HK-2 (cell line): ENCODE measurements at regions not wholly inside any gene's neighbourhood (a gene's known extent, or its start where the extent isn't known, plus 50 kb on each side); places are given as distances from the start of the nearest gene placed in this dataset.
A peak's percentile ranks its signal among the peaks of the same experiment; 100 is the strongest.

Experiments used
- DNase-seq: peaks from one replicate; pipeline ENCODE4 v3.0.0-alpha.2; 2018; ENCODE audit not compliant: unreplicated experiment

DNA sequence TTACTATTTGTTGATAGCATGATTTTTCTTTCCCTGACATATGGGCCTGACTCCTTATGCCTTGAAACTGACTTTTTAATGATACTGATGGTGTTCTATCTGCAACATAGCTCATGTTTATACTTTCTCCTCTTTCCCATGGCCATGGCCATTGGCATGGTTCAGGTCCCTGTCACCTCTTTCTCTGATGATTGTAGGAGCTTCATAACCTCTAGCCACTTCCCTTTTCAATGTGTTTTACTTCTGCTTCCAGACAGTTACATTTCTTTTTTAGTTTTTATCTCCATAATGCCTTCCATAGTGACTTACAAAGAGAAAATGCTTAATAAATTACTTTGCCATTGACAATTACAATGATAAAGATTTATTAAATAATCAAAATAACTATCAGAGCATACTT lies 177.9 kb upstream of the SETBP1 start:
- no peak for DNase-seq

DNA sequence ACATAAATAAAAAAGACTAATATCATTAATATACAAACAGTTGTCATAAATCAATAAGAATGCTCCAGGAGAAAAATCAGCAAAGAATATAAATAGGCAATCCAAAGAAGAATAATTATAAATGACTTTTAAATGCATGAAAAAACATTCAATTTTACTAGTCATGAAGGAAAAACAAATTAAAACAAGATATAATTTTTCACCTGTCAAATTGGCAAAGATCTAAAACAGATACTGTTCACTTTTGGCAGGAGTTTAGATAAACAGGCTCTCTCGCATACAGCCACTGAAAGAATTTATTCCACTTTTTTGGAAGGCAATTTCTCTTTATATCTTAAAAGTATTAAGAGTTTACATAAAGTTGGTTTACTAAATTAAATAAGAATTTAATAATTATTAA lies 176.8 kb upstream of the SETBP1 start:
- no peak for DNase-seq

DNA sequence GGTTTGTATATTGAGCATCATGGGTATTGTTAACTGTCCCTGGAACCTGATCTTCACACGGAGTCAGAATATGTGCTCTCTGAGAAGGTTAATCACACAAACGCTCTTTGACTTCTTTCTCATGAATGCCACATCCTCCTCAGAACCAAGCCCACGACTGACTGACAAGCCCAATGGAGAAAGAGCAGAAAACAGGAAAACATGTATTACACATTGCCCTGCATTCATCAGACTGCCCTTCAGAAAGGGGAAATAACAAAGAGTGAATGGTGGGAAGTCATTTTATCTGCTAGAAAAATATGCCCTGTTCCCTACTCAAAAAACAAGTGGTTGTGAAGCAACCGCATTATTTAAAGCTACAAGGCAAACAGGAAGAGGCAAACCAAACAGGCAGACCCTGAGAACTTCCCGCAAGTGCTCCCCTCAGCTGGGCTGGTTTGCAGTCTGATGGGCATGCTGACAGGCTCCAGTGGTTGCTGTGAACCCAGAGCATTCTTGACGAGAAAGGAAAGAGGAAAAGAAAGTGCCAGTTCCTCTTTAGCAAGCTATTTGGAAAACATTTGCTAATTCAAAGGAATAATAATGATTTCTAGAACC lies 172.9 kb upstream of the SETBP1 start:
- DNase-seq: no peak

DNA sequence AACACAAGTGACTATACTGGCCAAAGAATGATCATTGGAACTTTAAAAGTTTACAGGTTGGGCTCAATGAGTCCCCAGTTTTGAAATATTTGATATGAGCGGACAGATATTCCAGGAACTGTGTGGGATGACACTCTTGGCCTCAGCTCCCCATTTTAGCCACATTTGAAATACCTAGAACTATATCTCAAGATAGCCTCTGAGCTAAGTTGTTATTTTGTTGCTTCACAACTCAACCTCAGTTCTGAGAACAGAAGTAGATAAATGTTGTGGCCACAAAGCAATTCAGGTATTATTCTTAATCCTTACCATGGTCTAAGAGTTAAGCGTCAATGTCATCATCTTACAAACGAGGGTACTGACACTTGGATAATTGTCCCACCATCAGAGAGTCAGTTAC lies 172.2 kb upstream of the SETBP1 start:
- no peak for DNase-seq

DNA sequence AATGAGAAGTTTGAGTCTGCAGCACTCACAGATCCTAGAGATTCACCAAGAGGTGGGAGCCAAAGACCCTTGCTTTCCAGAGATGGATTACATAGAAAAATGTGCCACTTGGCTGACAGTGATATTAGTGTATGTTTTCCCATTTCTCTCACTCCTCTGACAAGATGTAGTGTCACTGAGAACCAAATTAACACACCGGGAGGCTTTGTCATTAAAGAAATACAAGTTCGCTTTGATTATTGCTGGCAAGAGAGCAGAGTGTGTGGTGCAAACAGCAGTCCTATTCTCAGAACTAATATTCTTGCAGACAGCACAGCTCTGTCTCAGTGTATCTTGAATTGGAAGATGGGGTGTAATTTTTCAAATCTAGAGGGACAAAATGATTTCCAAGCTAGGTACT lies 171.6 kb upstream of the SETBP1 start:
- DNase-seq: no peak

DNA sequence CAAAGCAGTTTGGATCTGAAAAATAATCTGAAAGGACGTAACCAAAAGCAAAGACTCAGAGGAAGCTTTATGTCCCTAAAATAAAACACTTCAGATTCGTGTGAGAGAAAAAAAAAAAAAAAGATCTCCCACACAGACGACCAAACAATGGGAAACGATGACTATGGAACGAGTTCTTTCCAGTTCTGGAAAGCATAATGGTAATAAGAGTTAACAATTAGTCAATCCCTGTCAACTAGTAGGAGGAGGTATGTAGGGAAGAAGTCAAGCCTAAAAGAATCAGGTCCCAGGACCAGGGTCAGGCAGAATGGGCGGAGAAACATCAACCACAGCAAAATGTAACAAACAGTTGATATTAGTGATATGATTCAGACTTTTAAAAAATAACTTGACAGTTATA lies 170.3 kb upstream of the SETBP1 start:
- DNase-seq: no peak

DNA sequence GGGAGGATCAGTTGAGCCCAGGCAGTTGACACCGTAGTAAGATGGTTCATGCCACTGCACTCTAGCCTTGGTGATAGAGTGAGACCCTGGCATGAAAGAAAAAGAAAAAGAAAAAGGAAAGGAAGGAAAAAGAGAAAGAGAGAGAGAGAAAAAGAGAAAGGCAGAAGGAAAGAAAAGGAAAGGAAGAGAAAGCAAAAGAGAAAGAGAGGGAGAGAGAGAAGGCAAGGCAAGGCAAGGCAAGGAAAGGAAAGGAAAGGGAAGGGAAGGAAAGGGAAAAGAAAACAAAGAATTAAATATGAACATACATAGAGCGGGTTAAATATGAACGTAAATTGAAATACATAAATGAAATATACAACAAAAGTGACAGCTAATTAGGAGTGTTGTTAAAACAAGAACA lies 167.5 kb upstream of the SETBP1 start:
- no peak for DNase-seq

DNA sequence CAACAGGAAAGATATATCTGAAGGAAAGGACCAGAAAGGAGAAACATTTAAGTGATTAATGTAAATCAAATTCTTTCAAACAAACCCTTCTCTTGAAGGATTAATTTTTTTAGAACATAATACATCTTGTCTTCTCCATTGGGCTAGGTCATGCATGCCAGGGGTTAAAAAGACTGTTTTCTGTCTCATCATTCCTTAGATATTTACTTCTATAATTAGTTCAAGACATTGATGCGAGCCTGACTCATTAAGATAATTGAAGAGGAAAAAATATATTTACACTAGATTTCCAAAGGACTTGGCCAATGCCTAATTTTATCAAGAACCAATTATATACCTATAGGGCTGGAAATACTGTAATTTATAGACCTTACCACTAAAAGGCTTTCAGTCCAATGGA lies 166.6 kb upstream of the SETBP1 start:
- no peak for DNase-seq

DNA sequence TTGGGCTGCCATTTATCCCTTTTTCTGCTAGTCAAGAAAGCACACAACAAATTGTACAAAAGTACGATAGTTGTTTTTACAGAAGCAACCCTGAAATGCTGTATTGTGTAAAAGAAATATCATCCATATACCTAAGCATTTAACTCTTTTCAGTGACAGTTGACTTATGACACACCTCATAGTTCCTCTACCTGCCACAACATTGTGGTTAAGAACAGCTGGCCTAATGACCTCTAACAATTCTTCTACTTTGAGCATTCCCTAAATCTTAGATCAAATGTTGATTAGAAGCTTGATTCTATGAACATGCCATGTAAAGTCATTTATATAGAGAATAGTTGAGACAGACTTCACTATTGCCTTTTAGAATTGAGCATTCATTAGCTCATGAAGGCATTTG lies 165.9 kb upstream of the SETBP1 start:
- no peak for DNase-seq

DNA sequence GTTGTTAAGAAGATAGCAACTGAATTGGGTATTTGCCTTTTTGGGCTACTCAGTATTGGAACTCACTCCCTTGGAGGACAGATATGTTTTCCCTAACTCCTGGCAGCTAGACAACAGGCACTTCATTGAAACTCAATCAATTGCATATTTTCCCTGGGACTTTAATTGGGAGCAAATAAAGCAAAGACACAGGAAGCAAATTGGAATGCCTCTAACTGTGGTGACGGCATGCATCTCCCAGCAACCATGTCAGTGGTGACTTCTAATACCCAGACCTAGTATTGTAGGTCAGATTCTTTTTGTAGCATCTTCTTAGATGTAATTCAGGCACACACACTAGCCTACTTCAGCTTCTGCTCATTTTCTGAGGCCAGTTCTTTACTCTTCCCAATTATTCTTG lies 164.2 kb upstream of the SETBP1 start:
- no peak for DNase-seq

DNA sequence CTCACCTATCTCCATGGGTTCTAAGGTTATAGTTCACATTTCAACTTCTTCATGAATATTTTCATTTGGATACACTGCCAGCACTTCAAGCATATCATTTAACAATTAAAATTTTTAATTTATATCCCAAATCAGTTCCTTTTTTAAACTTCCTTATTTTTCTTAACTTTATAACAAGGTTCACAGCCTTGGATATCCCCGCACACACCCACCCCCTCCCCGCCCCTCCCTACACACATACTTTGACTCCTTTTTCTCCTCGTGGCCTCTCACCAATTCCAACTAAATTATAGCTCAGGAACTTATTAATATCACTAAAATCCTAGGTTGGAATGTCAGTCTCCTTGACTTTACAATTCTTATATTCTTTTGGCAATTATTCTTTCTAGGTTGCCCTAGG lies 163.6 kb upstream of the SETBP1 start:
- no peak for DNase-seq

DNA sequence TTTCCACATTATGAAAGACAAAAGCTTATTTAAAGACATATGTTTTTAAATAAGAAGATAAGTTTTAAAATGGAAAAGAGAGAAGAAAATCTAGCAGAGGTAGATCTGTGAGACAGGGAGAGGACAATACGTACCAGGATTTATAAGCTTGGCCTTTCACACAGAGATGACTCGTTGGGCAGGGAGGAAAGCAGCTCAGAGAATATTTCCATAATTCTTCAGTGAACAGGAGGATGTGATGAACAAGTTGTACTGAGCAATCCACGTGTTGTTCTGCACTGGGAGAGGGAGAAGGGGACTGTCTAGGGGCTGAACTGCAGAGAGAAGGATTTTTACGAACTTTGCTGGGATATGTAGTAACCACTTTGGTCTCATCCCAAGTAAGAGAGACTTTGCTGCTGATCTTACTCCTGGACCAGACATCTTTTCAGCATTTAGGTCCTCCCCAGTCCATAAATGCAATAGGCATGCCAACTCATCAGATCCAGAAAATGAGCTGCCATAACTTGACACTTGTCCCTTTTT lies 162.5 kb upstream of the SETBP1 start:
- DNase-seq: no peak

DNA sequence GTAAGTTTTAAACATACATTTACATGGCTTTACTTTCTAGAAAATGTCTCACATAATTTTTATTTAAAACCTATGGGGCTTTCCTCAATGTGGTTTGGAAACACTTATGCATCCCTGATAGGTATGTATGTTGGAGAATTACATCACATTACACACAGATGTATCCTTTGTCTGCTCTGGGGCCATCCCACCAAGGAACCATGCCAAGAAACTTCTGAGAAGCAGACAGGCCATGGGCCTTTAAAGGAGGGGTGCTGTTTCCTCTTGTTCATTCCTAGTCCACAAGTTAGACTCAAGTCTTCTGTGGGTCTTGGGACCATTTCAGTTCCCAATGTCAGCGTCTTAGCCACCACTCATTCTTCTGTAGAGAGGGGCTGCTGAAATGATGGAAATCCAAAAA lies 162.0 kb upstream of the SETBP1 start:
- no peak for DNase-seq

DNA sequence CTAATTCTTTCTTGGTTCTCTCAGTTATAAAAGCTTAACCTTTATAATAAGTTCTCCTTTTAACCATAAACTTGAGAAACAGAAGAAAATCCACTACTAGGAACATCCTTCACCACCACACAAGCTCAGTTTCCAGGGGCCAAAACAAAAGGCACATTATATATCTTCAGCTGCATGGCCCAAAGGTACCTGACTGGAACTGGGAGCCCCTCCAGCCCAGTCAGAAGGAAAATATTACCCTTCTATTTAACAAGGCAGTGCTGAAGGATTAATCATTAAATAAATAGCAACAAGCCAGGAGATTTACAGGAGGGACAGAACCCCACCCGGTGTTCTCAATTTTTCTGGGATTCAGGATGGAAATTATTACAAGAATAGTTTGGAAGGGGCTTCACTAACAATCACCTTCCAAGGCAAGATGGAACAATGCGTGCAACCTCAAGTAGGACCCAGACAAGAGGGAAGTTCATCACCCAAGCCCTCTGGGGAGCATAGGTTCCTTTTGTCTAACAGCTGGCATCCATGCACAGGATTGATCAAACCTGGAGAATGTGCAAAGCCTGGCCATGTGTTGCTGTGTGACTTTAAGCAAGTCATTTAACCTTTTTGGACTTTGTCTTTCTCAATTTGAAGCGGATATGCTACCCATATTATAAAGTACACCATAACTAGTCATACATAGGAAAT lies 159.6 kb upstream of the SETBP1 start:
- no peak for DNase-seq

DNA sequence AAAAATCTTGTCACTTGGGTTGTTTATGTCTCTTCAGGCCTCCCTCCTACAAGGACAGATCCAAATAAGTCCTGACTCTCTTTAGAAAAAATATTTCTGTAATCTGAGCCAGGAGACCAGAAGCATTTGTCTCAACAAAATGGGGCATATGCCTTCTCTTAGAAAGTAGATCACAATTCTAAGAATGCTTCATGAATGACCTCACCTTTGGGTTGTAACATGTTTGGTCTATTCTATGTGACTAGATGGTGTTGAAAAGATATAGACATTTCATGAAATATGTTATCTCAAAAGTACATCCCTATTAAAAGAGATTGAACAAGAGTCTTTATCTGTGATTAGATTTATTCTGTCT lies 159.0 kb upstream of the SETBP1 start:
- no peak for DNase-seq

DNA sequence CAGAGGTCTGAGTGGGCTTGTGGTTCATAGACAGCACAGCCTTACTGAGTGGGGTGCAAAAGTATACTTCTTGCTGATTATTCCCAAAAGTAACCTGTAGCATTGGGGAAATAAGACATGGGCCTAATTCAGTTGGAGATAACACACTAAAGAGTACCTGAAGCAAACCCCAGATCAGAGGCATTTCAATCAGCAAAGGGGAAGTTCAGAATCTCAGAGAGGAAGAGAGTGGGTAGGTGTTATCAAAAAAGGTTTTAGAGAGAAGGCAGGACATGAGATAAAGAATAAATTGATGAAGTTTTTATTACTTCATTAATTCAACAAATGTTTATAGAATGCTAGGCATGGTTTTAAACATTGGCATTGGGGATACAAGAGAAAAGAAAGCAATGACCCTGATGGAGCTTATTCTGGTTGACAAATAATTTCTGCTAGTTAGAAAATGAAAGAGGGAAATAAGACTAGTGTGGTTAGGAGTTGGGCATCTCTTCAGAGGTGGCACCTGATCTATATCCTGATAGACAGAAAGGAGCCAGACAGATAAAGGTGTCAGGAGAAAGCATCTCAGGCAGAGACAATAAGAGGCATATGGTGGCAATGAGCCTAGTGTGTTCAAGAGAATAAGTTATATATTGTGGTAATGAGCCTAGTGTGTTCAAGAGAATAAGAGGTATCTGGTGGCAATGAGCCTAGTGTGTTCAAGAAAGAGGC lies 153.8 kb upstream of the SETBP1 start:
- no peak for DNase-seq

DNA sequence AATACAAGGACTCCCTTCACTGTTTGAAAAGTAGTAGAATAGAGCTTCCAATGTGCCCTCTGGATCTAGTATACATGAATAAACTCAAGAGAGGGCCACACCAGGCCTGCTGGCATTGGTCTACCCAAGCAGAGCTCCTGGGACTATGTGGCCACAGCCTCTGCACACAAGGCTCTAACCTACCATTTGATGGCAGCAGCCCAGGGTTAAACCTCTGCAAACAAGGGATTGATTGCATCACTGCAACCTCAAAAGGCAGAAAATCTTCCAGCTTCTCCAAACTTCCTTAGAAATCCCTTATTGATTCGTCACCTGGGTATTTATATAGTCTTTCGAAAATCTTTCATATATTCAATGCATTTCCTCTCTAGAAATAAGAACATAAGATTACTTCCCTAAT lies 147.6 kb upstream of the SETBP1 start:
- DNase-seq: no peak

DNA sequence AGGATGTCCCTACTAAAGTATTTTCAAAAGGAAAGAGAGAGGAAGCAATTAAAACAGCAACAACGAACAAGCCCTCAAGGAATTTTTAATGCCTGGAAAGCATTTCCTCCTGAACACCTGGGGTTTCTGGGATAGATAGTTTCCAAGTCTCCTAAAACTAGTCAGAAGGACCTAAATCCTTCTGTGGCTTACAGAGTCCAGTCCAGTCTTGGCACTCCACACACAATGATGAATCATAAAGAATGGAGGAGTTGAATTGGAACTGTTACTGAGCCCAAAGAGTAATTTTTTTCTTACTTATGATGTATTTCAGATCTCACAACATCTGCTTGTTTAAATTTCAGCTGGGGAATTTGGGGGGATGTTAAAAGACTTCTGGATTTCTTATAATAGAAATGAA lies 144.6 kb upstream of the SETBP1 start:
- DNase-seq: no peak

DNA sequence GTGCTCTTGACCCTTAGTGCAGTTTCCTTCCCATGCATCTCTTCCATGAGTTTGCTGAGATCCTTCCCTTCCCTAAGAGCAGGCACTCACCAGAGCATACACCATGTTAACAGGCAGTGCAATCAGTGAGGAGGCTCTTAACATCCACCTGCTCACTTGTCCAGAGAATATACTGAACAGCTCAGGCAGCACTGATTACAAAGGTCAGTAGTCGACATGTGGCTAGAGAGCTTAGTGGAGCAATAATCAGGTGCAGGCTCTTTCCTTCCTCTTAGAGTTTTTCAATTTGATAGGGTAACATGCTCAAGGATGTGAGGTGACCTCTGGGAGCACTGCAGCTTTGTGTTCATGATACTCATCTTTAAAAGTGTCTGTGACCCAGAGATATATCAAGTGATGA lies 144.1 kb upstream of the SETBP1 start:
- DNase-seq: no peak

DNA sequence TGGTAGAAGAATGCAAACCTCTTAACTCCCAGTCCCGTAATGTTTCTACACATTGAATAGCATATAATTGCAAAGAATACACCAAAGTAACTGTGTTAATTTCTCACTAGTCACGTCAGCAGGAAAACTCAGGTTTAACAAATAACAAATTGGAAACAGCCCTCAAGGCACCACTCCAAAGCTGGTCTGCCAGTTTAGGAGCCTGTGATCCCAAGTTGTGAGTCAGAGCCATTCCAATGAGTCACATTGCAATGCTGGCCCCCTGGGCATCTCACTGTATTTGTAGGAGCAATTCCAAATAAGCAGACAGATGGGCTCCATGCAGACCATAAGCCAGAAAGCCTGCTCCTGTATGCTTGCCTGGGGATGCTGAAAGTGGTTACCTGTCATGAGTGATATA lies 143.2 kb upstream of the SETBP1 start:
- peak; percentile 35 for DNase-seq

DNA sequence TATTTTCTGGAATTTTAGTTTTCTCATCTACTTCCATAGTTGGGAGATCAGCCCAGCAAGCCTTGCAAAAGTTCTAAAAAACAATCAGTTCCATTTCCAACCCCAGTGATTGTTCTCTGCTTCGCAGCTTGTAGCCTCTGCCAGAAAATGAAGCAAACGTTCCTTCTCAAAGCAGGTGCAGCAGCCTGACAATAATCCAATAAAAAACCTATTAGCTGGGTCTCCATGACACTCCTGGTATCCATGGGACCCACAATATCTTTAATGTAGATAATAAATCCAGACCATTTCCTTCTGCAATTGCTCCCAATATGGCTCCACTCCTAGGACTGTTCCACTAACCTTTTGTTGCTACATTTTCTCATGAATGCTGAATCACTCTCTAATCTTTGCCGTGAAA lies 140.8 kb upstream of the SETBP1 start:
- no peak for DNase-seq

DNA sequence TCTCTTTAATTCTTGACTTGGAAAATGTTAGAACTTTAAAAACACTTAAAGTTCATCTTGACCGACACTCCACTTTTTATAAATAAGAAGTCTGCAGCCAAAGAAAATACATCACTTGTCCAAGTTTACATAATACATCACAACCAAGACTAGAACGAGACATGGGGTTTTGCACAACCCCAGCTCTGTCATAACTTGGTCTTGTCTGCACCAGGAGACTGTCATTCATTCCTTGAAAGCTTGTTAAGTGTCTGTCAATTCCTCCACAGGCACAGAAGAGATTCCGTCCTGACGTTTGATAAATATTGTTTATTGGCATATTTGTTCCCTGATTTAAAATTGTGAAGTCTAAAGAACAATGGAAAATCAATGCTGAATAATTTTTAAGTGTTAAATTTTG lies 139.5 kb upstream of the SETBP1 start:
- no peak for DNase-seq

DNA sequence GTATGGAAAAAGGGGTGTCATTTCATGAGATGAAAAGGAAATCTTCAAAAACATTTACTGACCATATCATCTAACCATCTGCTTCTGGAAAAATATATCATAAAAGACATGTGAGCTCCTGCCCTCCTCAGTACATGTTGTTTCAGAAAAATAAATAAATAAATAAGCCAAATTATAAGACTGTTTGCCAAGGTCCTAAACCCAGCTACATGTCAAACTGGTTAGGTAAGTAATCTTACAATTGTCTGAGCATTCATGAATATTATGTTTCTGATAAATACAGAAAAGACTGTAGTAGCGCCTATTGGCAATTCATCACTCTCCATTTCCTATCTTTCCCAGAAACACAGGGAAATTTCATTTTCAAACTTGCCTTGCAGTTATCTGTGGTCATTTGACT lies 138.9 kb upstream of the SETBP1 start:
- no peak for DNase-seq
